Lower lobe of right lung (tissue), 2 donors: ENCODE measurements at regions not wholly inside any gene's neighbourhood (a gene's known extent, or its start where the extent isn't known, plus 50 kb on each side); places are given as distances from the start of the nearest gene placed in this dataset.

Source experiments
- ATAC-seq, 2 donors: fragments of 200-7000 bp; cut with Tn5 transposase; one replicate each; pipeline ENCODE4 v1.9.1; 2020 to 2022; ENCODE audit warnings: mild to moderate bottlenecking in 2 of 2, moderate library complexity in 2 of 2
- DNase-seq: peaks from one replicate; pipeline ENCODE4 v3.0.0-alpha.2; 2020
- H3K27ac ChIP-seq: fragments of 200-600 bp; one replicate; pipeline ENCODE4 v1.8.0; 2022
- H3K27me3 ChIP-seq: fragments of 200-600 bp; one replicate; pipeline ENCODE4 v1.8.0; 2022; ENCODE audit warnings: low read depth
- H3K36me3 ChIP-seq: fragments of 200-600 bp; one replicate; pipeline ENCODE4 v1.8.0; 2022; ENCODE audit warnings: mild to moderate bottlenecking
- H3K4me1 ChIP-seq: fragments of 200-600 bp; one replicate; pipeline ENCODE4 v1.8.0; 2022
- H3K4me3 ChIP-seq: fragments of 200-600 bp; one replicate; pipeline ENCODE4 v1.8.0; 2022; ENCODE audit warnings: mild to moderate bottlenecking
- H3K9me3 ChIP-seq: fragments of 200-600 bp; one replicate; pipeline ENCODE4 v1.8.0; 2022
- intact Hi-C: fragments of 100-400 bp; cut with DNase I; formaldehyde crosslinking; loops from one replicate; pipeline ENCODE4 v1.11.0; 2022
- TF ChIP-seq, protein P1 (sequence below): fragments of 200-600 bp; IDR thresholded peaks from one replicate; pipeline ENCODE4 v1.8.0; 2022; ENCODE audit warnings: antibody characterized with exemption, mild to moderate bottlenecking
- donor health status: DM: no; HTN: yes; CAD: no; lungs with severe emphysema.

DNA sequence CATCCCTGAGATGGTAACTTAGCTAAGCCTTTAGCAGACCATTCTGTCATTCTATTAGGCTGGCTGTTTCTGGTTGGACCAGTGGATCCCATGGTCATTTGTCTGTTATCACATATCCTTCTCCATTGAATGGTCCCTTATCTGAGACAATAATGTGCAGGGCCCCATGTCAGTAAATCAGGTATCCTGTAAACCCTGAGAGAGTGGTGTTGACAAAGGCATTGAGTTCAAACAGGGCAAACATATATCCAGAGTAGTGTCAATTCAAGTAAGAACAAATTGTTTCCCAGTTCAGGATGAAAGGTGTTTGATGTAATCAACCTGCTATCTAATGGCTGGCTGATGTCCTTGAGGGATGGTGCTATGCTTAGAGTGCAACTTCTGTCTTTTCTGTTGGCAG lies 126.2 kb downstream of the LINC00237 start:
- Histone ChIP-seq H3K4me3 (no peak overlapping the region), H3K27me3 (no peaks in the 10 kb centered on the region), H3K36me3 (no peaks in the 10 kb centered on the region), H3K27ac (no peak overlapping the region), H3K9me3 (no peaks in the 10 kb centered on the region), H3K4me1 (no peaks in the 10 kb centered on the region)
- intact Hi-C loops: no loop called here
- DNase-seq: no peak
- no peak for ATAC-seq
- TF ChIP-seq, protein P1, sequence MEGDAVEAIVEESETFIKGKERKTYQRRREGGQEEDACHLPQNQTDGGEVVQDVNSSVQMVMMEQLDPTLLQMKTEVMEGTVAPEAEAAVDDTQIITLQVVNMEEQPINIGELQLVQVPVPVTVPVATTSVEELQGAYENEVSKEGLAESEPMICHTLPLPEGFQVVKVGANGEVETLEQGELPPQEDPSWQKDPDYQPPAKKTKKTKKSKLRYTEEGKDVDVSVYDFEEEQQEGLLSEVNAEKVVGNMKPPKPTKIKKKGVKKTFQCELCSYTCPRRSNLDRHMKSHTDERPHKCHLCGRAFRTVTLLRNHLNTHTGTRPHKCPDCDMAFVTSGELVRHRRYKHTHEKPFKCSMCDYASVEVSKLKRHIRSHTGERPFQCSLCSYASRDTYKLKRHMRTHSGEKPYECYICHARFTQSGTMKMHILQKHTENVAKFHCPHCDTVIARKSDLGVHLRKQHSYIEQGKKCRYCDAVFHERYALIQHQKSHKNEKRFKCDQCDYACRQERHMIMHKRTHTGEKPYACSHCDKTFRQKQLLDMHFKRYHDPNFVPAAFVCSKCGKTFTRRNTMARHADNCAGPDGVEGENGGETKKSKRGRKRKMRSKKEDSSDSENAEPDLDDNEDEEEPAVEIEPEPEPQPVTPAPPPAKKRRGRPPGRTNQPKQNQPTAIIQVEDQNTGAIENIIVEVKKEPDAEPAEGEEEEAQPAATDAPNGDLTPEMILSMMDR: no peak

DNA sequence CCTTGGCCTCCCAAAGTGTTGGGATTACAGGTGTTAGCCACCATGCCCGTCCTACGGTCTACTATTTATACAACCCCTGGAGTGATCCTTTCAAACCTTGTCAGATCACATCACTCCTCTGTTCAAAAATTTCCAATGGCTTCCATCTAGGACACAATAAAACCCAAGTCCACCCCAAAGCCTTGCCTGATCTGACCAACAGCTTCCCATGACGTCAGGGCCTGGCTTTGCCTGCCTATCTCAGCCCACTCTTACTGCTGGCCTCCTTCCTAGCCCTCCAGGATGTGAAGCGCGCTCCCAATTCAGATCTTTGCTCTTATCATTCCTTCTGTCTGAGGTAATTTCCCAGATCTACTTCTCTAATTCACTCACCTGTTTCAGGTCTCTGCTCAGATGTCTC lies 128.4 kb downstream of the LINC00237 start:
- TF ChIP-seq, protein P1: no peak
- no peaks in the 10 kb centered on the region for H3K4me1 ChIP-seq
- intact Hi-C loops: no loop called here
- no peaks in the 10 kb centered on the region for H3K27me3 ChIP-seq
- no peaks in the 10 kb centered on the region for H3K9me3 ChIP-seq
- H3K36me3 ChIP-seq: no peaks in the 10 kb centered on the region
- H3K4me3 ChIP-seq: no peak overlapping the region
- ATAC-seq: no peak
- H3K27ac ChIP-seq: no peak overlapping the region
- DNase-seq: no peak

DNA sequence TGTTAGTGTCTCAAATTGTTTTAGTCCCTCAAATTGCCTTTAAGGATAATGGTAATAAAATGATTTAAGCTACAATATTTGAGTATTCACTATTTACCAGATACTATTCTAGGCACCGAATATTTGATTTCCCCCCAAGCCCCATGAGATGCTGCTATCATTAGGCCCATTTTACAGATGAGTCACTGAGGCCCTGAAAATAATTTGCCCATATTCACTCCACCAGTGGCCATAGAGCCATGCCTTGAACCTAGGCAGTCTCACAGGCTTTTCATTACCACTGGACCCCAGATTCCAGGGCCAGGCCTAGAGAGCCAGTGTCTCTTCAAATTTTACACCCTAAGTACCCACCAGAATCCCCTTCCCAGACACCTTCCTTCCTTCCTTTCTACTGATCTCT lies 133.7 kb downstream of the LINC00237 start:
- H3K27me3 ChIP-seq: no peaks in the 10 kb centered on the region
- no peak for DNase-seq
- no peak overlapping the region for H3K4me3 ChIP-seq
- no peaks in the 10 kb centered on the region for H3K9me3 ChIP-seq
- no peak overlapping the region for H3K27ac ChIP-seq
- TF ChIP-seq, protein P1: no peak
- no peaks in the 10 kb centered on the region for H3K4me1 ChIP-seq
- intact Hi-C loops: no loop called here
- ATAC-seq: no peak
- no peaks in the 10 kb centered on the region for H3K36me3 ChIP-seq

DNA sequence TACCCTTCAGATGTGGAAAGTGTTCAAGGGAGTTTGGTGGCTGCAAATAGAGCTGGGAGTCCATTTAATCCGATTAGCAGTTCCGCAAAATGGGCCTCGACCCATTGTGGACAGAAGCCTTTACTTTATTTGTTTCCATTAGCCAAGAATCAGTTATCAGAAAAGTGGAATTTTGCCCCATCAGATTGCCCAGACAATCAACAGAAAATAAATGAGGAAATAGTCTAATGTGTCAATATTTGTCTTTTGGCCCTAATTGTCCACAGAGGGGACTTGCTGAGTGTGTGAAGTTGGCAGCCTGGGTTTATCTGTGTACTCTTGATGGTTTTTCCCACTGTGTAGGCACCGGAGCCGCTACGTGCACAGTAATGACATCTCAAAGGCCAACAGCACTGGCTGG lies 134.3 kb downstream of the LINC00237 start:
- Histone ChIP-seq H3K4me1 (no peaks in the 10 kb centered on the region), H3K4me3 (no peak overlapping the region), H3K27ac (no peak overlapping the region), H3K9me3 (no peaks in the 10 kb centered on the region), H3K36me3 (no peaks in the 10 kb centered on the region), H3K27me3 (no peaks in the 10 kb centered on the region)
- ATAC-seq (no peak), DNase-seq (no peak)
- intact Hi-C loops: no loop called here
- TF ChIP-seq, protein P1: no peak

DNA sequence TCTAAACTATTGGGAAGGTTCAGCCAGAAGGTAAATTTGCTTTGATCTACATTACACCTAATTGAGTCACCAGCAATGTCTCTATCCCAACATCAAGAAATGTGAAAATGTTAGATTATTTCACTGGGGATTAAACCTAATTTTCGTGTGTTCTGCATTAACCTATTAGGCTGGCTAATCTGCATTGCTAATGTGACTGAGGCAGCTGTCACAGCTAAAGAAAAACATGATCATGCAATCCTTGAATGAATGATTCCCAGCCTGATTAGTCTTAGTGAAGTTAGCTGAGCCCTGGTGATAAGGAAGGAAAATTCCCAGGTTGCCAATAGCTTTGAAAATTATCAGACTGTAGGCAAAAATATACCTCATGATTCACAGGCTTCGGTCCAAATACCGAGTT lies 135.3 kb downstream of the LINC00237 start:
- intact Hi-C loops: no loop called here
- ATAC-seq (no peak), DNase-seq (no peak)
- TF ChIP-seq, protein P1: no peak
- Histone ChIP-seq H3K4me1 (no peaks in the 10 kb centered on the region), H3K36me3 (no peaks in the 10 kb centered on the region), H3K9me3 (no peaks in the 10 kb centered on the region), H3K4me3 (no peak overlapping the region), H3K27me3 (no peaks in the 10 kb centered on the region), H3K27ac (no peak overlapping the region)

DNA sequence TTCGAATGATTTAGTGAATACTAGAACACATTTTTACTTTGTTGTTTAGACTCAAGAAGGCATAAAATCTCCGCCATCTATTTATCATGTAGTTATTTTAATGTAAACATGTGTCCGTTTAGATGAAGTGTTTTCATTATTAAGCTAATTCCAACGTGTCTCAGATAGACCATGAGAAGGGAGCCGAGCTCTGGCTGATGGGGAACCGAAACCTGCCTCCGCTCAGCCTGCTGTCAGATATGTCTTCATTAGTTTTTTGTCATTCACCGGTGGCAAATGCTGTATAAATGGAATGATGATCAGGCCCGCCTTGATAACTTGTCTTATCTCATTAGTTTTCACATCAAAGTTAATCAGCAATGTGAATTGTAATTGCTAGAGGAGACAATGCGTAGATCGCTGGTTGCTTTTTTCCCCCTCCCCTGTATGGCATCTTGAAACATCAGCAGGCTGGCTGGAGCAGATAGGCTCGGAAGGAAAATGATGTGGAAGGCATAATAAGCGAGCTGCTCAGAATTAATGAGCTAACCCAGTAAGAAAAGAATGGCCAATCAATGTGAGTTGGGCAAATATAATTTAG lies 136.4 kb downstream of the LINC00237 start:
- Histone ChIP-seq H3K9me3 (no peaks in the 10 kb centered on the region), H3K4me1 (no peaks in the 10 kb centered on the region), H3K36me3 (no peaks in the 10 kb centered on the region), H3K27me3 (no peaks in the 10 kb centered on the region), H3K4me3 (no peak overlapping the region), H3K27ac (no peak overlapping the region)
- intact Hi-C loops: no loop called here
- TF ChIP-seq, protein P1: no peak
- ATAC-seq: no peak
- no peak for DNase-seq
